HTR-8/SVneo (cell line): ENCODE measurements at regions not wholly inside any gene's neighbourhood (a gene's known extent, or its start where the extent isn't known, plus 50 kb on each side); places are given as distances from the start of the nearest gene placed in this dataset.
A peak's percentile ranks its signal among the peaks of the same experiment; 100 is the strongest.

ENCODE experiments used
- DNase-seq: peaks from one replicate; pipeline ENCODE4 v3.0.0; 2011; ENCODE audit warnings: low spot score, mixed read lengths; ENCODE audit not compliant: insufficient read length
- FAIRE-seq: peaks from 2 replicates; lab custom pipeline; 2011; peaks lifted over from hg19 to GRCh38; lab: Jason Lieb, UNC

DNA sequence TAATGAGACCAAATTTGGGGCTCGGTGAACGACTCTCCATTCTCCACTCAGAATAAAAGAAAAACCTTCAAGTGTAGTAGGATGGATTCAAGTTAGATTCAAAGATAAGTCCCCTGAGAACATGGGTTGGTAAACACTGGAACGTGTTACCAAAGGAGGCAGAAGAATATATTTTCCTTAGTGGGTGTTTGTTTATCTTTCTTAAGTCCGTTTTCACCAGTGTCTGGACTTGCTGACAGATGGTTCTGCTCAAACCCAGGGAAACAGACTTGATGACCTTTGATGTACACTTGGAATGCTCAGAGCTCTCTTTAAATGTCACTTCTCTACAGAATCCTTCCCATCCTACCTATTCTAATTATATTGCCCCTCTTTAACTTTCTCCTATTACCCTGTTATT lies 310.3 kb upstream of the ZNF521 start:
- DNase-seq (no peak), FAIRE-seq (no peak)

DNA sequence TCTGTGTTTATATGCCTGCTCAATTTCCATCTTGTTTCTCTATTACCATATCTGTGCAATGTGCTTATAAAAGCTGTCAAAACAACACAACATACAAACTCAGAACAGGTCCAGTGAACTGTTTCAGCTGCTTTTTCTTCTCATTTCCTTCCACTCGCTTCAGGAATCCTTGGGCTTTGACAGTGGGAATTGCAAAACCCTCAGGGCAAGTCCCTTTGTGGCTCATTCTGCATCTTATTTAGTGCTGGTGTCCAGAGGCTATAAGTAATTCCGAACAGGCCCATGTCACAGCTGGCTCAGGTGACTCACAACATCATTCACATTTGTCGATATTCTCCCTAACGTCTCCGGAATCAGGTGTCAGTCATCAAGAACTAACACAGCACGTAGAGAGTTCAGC lies 309.9 kb upstream of the ZNF521 start:
- FAIRE-seq (no peak), DNase-seq (no peak)

DNA sequence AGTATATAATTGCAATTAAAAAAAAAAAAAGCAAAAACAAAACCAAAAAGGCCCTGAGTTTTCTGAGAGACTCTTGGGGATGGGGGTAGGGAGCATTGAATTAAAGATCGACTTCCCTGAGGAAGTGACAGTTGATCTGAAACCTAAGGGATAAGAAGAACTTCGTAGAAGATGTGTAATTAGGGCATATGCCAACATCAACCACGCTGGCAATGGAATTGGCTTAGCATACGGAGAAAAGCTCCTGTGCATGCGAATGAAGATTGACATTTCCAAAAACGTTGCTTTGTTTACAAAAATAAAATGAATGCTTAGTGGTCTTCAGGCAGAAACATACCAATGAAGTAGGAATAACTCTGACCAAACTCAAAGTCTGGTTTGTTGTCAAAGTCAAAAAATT lies 307.6 kb upstream of the ZNF521 start:
- DNase-seq (no peak), FAIRE-seq (no peak)

DNA sequence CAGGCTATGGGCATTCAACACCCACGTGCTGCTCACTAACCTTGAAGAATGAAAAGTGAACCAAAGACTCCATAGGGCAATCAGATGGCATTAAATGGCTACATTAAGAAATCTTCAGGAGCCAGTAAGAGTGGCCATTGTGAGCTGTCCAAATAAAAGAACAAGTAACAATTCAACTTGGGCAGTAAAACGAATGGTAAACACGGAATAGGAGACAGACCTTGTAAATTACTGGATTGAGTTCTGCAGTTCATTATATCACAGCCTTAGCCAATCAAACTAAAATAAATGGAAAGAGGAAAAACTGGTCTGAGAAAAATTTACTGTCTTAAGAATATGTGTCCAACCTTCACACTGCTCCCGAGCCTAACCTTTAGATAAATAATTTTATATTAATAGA lies 306.5 kb upstream of the ZNF521 start:
- DNase-seq (no peak), FAIRE-seq (no peak)

DNA sequence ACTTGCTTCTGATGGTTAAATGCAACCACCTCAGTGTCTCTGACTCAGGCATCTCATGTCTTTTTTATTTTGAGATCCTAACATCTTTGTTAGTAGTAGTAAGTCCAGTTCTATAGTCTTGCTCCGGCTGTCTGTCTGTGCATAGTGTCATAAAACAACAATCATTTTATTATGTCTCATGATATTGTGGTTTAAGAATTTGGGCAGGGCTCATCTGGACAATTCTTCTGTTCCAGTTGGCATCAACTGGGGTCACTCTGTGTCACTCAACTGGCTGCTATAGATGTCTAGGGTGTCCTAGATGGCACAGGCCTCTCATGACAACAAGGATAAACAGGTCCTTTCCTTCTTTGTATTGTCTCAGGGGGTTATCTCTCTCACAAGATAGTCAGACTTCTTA lies 299.6 kb upstream of the ZNF521 start:
- DNase-seq = no peak
- FAIRE-seq = no peak

DNA sequence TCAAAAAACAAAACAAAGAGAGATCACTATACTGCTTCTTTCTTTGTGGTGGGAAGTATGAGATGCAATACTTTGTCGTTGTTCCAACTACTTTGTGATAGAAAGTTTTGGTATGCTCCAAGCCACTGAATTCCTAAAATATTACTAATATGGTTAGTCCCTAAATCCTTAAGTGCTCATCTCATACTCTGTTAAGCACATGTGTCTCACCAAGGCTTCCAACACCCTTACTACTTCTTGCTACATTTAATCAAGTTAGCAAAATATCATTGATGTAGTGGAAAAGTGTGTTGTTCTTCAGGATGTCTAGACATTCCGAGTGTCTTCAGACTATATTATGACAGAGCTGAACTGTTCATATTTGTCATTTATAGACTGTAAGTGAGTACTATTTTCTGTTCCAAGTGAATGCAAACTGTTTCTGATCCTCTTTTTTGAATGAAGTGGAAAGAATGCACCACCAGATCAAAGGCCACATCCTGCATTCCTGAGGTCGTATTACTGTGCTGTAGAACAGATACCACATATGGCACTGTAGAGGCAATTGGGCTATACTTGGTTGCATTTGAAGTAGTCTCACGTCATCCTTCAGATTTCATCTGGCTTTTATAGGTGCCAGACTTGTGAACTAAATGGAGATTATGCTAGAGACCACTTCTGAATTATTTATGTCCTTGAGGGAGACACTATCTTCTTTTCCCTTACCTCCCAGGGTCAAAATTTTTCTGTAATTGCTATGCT lies 298.4 kb upstream of the ZNF521 start:
- FAIRE-seq (no peak), DNase-seq (peak; percentile 18)

DNA sequence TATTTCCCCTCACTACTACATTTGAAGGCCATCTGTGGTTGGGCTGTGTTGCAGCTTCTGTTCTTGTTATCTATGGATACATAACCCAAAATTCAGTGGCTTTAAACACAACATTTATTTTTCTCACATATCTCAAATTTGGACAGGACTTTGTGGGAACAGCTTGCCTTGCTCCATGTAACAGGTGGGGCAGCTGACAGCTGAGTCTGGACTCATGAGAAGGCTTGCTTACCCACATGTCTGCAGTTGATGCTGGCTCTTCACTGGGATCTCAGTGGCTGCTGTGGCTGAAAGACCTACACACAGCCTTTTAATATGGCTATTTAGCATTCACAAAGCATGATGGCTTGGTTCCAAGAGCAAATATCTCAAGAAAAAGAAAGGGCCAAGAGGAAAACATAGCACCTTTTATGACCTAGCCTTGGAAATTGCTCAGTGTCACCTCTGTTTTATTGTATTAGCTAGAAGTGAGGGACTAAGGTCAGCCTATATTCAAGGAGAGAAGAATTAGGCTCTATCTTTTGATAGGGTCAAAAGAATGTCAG lies 296.8 kb upstream of the ZNF521 start:
- DNase-seq (no peak), FAIRE-seq (no peak)

DNA sequence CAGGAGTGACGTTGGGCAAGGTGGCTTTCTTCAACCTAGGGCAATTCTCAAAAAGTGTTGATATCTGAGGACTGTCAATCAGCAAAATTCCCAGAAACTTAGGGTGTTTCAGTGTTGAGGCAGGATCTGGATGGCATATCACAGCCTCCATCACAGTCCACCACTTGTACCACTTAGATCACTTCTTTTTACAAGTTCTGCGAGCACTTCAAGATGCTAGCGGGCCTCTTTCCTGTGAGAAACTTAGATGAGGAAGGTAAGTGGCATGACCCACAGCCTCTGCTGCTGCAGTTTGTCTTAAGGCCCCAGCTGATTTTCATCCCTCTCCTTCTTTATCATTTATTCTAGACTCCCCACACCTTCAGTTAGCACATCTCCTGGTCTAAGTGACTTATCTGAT lies 295.4 kb upstream of the ZNF521 start:
- FAIRE-seq = no peak
- DNase-seq = no peak

DNA sequence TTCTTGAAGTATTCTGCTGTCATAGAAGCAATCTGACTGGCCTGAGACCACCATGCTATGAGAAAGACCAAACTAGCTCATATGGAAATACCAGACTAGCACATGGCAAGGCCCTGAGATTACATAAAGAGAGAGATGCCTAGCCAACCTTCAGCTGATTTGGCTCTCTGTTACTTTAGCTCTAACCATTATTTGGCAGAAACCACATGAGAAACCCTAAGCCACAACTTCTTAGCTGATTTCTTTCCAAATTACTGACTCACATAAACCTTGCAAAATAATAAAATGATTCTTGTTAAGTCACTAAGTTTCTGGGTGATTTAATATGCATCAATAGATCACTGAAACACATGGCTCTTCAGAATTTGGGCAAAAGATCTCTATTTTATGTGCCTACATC lies 295.0 kb upstream of the ZNF521 start:
- DNase-seq (no peak), FAIRE-seq (no peak)

DNA sequence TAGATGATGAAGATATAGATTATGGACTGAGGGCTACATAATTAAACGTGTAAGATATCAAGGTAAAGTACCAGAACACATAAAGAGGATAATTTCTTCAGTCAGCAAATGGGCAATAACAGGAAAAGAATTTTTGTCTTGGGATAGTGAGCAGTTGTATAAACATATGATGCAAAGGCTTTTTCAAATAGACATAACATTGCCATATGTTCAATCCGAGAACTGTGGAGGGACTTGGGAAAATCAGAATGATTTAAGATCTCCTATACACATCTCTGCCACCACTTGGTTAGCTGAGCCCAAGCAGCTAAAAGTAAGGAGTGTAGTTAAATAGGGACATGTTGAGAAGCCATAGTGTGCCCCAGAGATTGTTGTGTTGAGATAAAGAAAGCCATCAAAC lies 287.6 kb upstream of the ZNF521 start:
- DNase-seq = no peak

DNA sequence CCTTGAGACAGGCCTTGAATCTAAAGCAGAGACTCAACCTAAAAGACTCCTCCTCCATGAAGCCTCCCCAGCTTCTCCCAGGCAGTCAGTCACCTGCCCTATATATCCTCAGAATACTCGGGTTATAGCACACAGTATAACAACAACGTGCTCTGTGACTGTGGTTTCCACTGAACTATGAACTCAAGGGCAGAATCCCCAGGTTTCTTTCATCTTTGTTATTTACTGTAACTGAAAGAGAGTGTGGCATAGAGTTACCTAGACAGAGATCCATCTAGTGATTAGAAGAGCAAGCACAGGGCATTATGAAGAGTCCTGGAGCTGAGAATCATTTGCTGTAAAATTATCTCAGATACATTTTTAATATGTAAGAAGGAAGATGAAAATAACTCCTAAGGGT lies 281.6 kb upstream of the ZNF521 start:
- no peak for DNase-seq
- no peak for FAIRE-seq

More for the DNA sequence above, 287.6 kb upstream of the ZNF521 start:
- FAIRE-seq = no peak

DNA sequence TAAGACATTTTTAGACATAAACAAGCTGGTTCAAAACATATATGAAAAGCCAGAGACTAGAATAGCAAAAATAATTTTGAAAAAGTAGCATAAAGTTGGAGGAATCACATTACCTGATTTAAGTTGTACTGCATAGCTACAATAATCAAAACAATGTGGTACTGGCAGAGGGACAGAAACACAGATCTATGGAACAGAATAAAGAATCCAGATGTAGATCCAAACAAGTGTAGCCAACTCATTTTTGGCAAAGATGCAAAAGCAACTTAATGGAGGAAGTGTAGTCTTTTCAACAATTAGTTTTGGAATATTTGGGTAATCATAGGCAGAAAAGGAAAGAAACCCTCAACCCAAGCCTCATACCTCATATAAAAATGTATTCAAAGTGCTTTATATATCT lies 278.7 kb upstream of the ZNF521 start:
- DNase-seq = no peak
- FAIRE-seq = no peak

DNA sequence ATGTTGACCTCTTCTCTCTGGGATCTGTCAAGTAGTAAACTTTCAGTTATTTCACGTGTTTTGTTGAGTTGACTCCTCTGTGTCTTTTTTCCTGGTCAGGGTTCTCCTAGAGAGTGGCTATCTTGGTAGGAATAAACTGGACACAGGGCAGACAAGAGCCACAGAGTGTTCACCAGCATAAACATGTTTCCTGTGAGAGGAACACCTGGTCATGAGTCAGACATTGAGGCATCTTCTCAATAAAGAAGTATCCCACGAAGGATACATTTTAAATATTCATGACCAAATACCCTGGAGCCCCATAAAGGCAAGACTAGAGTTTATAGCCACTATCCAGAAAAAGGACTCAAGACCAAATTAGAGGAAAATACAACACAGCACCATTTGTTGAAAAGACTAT lies 269.7 kb upstream of the ZNF521 start:
- no peak for FAIRE-seq
- DNase-seq = no peak

DNA sequence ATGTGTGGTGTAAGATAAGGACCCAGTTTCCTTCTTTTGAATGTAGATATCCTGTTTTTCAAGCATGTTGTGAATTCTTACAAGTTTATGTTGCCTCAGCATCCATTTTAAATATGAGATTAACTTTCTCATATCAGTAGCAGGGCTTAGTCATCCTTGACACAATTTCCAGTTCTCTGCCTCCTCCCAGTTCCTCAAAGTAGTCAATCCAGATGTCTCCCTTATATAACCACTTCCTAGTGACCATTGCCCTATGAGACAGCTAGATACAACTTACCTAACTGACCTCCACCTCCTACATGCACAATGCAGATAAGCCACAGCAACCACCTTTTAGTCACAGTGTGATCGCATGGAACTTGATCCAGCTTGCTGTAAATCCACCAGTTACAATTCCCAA lies 269.2 kb upstream of the ZNF521 start:
- FAIRE-seq = no peak
- no peak for DNase-seq

DNA sequence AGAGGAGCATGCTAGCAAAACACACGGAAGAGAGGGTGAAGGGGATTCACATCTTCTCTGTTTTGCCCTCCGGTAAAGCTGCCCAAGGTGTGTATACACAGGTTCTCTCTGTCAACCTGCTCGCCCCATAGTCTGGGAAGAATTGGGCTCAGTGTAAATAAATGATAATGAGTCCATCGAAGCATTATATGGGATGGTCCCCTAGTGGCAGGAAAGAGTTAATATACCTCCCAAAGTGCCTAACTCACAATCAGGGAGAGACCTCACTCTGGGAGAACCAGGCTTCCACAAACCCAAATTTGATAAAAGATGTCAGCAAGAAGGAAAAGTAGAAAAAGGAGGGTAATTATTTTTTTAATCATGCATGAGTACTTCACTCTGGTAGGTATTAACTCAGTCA lies 262.2 kb upstream of the ZNF521 start:
- no peak for FAIRE-seq
- no peak for DNase-seq

DNA sequence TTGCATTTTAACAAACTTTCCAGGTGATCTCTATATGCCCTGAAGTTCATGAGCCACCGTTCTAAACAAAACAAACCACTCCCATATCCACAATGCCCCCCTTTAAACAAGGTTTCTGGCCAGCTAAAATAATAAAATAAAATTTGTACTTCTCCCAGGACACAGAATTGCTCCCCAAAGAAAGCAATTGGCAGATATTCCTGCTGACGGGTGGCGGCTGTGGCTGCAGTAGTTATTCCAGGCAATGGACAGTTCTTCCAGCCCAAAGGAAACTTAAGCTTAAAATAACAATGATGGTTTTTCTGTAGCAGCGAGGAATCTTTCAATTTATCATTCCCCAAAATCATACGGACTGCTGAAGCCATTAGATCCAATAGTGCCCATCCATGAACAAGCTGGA lies 260.5 kb upstream of the ZNF521 start:
- no peak for FAIRE-seq

DNA sequence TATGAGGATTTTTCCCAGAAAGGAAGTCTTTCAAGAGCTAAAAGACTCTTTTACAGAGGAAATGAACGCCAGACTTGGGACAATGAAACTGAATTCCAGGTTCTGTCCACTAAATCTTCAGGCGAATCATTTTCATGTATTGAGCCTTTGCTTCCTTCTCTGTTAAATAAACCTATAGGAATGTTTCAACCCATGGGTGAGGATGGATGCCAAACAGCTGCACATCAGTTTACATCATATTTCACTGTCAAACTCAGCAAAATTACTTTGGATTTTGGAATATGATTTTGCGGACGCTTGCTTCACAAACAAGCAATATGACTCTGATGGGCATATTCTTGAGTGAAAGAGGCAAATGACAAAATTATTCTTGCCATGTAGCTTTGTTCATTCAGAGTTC lies 256.1 kb upstream of the ZNF521 start:
- no peak for DNase-seq
- no peak for FAIRE-seq

More for the DNA sequence above, 260.5 kb upstream of the ZNF521 start:
- DNase-seq = no peak

DNA sequence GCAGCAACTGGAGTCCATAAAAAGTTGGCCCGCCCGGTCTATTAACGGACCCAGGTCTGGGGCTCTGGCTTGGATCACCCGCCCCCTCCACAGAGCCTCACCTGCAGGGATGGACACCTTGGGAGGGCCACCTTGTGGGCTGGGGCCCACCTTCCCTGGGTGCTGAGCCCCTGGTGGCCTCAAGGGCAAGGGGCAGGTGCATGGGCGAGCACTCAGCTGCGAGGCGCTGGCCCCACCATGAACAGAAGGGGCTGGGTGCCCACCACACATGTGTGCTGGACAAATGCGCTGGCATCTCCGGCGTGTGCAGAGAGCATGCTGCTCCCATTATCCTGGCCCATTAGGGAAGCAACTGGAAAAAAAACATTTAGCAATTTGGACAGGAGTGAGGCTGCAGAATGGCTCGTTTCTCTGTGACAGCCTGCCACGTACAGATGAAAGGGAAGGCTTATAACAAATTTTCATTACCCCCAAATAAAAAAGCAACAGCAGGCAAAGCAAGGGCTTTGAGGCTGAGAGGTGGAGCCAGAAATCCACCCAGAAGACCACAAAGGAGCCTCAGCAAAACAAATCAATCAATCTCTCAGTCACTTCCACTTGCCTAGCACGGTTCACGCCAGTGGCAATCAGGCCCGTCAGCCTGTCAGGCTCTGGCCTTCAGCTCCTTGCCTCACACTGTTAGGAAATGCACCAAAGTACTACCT lies 253.1 kb upstream of the ZNF521 start:
- DNase-seq = no peak
- FAIRE-seq = no peak

DNA sequence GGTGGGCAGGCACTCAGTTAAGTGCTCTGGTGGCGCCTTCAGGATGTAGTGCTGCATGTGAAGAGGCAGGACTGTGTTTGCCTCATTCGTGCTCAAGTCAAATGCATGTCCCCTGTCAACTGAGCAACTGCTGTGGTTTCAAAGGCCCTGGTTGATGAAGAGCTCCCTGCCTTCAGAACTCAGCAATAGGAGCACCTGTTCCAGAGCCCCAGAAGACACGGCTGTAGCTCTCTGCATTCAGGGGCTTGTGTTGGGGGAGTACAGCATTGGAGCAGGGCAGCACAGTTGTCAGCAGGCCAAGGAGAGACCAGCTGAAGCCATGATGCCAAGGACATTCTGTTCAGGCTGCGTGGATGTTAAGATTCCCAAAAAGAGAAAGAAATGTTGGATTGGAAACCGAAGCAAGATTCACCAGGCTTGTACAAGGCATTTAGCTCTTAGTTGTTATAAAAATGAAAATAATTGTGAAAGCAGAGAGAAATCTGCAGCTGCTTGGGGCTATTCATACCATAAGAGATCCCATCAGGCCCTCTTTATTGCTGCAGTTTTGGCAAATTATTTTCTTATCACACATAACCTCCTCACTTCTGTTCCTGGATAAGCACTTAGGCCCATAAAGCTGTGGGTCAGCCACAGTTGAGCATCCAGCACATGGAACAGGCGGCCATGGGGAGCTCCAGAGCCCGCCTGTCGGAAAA lies 252.4 kb upstream of the ZNF521 start:
- no peak for FAIRE-seq
- no peak for DNase-seq

DNA sequence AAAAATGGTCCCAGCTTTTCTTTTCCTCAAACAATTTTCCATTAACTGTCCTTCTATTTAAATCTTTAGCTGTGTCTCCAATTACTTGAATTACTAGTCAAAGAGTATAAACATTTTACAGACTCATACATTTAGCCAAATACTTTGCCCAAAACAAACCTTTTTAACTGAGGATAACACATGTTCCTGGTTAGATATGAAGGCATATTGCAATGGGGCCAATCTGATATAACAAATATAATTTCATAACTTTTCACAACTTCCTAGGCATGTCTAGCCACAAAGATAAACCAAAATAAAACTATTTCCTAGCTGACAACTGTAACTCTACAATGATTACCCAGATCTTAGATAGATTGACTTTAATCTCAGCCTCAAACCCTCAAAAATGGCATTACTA lies 247.5 kb upstream of the ZNF521 start:
- DNase-seq = no peak
- FAIRE-seq = no peak

DNA sequence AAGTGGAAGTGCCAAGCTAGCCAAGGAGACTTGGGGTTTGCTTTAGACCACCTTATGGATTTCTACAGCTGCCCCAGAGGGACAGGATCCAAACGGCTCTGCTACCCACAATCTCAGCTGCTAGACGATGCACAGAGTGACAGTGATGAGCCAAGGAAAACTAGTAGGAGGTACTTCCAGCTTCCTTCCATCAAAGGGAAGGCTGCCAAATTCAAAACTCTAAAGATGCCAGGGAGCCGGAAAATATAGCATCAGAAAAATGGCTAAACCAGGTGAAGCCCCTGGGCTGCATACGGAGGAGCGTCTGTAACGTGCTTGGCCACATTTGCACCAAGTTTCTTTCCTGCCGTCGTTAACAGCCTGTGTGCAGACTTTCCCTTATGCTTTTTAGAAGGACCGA lies 245.5 kb upstream of the ZNF521 start:
- DNase-seq (no peak), FAIRE-seq (no peak)
